ENCODE measurements at regions not wholly inside any gene's neighbourhood (a gene's known extent, or its start where the extent isn't known, plus 50 kb on each side); places are given as distances from the start of the nearest gene placed in this dataset.

DNA sequence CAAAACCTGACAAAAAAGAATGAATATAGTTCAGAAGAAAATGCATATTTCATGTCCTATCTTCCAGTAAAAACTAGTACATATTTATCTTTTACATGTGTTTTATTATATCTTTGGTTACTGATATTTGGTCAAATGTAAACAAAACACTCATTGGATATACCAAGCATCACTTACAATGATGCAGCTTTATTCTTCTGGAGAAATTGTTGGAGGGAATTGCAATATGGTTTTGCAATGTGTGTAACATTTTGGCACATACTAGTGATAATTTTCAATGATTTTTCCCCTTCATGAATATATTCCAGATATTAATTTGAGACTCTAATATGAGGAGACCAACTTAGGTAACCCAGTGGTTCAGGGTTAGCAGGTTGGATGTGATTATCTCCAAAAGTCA lies 146.1 kb downstream of the ZC3H11B start:
- TF ChIP-seq, protein P1, sequence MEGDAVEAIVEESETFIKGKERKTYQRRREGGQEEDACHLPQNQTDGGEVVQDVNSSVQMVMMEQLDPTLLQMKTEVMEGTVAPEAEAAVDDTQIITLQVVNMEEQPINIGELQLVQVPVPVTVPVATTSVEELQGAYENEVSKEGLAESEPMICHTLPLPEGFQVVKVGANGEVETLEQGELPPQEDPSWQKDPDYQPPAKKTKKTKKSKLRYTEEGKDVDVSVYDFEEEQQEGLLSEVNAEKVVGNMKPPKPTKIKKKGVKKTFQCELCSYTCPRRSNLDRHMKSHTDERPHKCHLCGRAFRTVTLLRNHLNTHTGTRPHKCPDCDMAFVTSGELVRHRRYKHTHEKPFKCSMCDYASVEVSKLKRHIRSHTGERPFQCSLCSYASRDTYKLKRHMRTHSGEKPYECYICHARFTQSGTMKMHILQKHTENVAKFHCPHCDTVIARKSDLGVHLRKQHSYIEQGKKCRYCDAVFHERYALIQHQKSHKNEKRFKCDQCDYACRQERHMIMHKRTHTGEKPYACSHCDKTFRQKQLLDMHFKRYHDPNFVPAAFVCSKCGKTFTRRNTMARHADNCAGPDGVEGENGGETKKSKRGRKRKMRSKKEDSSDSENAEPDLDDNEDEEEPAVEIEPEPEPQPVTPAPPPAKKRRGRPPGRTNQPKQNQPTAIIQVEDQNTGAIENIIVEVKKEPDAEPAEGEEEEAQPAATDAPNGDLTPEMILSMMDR (IDR thresholded peaks at IDR 0.05; ENCODE audit: insufficient read depth, low read depth, low read length, missing control alignments), result no peak
- no peak overlapping the region for H3K4me3 ChIP-seq (ENCODE audit: low read length)
- no peak for DNase-seq (ENCODE audit: low read depth)

DNA sequence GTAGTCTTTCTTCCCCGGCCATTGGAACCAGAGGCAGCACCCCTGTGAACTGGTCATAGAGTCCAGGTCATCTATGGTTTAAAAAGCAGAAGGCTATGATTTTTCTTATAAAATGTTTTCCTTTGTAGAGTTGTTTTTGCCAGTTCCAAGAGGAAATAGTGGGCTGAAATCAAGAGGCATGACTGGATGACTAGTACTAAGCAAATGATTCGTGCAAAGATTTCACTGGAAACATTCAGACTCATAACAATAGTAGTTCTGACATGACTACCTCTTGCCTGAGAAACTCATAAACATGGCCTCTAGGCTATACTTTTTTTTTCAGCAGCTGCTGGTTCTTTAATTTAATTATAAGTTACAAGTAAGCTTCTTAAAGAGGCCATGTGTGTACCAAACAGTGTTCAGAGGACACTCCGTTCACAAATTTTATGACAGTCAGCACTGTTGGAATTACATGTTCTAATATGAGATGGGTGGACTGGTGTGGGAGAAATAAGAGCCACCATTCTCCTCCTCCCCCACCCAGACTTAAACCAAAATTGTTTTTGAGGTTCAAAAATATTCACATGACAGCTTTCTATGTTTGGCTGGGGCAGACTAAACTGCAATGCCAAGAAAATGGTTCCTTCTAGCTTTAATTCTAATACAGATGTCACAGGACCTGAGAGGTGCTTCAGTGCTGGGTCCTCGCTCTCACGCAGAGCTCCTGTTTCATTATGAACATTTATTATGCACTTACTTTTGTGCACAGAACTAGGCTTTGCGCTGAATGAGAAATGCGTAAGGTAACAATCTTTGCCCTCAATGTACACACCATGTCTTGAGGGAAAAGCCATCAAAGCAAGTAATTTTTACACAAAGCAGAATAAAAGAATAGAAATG lies 147.5 kb downstream of the ZC3H11B start:
- no peak overlapping the region for H3K4me3 ChIP-seq (ENCODE audit: low read length)
- peak; percentile 50 for DNase-seq (ENCODE audit: low read depth)
- TF ChIP-seq, protein P1 (IDR thresholded peaks at IDR 0.05; ENCODE audit: insufficient read depth, low read depth, low read length, missing control alignments), result no peak

DNA sequence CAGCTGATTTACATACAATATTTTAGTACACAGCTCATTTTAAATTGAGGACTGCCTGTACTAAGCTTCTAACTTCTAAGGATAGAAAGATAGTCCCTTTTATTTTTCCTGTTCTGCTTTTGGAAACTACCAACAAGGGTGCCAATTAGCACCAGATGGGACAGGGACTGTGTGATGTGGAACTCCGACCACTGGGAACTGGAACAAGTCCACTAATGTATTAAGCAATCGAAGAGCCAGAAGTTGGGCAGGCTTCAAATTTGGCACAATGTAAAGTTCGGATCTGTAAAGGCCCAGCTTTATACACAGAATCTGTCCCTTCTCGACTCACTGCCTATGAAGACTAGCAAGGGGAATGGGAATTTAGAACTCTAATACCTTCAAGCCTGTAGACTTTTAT lies 149.3 kb downstream of the ZC3H11B start:
- no peak for DNase-seq (ENCODE audit: low read depth)

DNA sequence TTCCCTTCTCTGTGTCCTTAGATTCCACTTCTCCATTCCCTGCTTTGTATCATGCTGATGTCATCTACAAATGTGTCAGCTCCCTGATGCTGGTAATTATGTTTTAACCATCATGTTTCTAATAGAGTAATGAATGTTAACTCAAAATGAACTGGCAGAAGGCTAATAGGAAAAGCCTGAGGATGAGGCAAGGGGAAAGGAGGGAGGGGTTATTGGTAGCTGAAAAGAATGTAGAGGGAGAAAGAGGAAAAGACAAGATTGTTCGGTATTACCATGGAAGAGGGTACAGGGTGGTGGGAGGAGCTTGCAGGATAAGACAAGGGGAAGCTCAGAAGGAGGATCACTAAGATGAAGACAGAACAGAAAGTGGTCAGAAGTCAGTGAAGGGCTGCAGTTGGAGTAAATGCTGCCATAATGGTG lies 150.9 kb downstream of the ZC3H11B start:
- TF ChIP-seq, protein P1 (IDR thresholded peaks at IDR 0.05; ENCODE audit: insufficient read depth, low read depth, low read length, missing control alignments), result no peak
- H3K4me3 ChIP-seq (ENCODE audit: low read length), result no peak overlapping the region
- DNase-seq (ENCODE audit: low read depth), result no peak

More for the DNA sequence above, 149.3 kb downstream of the ZC3H11B start:
- no peak overlapping the region for H3K4me3 ChIP-seq (ENCODE audit: low read length)
- TF ChIP-seq, protein P1 (IDR thresholded peaks at IDR 0.05; ENCODE audit: insufficient read depth, low read depth, low read length, missing control alignments), result no peak

DNA sequence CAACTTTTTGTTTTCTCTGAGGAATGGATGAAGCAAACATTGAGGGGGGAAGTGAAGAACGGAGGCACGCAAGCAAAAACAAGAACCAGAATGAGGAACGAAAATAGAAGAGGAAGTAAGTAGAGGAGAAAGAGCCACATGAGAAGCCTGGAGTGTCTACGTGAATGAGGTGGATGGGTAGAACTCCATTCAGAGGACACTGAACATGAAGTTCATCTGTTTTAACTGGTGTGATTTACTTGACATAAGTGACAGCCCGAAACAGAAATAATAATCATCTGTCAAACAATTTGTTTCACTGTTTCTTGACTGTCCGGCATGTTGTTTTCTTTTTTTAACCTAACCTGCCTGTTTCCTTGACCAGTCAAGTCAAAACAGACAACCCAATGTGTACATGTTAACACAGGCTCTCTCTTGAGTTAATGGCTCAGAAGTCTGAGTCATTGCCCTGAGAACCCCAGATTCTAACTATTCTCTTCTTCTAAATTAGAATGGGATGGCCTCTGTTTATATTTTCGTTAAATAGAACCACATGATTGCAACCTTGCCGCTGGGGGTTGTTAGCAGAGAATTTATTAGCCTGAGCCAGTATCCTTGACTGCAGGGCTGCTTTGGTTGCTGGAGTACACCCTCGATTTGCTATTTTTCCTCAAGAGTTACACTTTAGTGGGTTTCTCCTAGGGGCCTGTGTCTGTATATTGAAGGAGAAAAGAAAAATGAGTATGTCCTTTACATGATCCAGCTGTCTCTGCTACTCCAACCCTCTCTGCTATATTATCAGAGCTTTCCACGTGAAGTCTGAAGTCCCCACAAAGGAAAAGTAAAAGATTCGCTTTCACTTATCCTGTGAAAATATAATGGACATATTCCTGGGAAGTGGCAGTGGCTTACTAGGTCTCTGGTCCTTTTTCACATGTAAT lies 151.7 kb downstream of the ZC3H11B start:
- DNase-seq (ENCODE audit: low read depth), result peak; percentile 75
- TF ChIP-seq, protein P1 (IDR thresholded peaks at IDR 0.05; ENCODE audit: insufficient read depth, low read depth, low read length, missing control alignments), result no peak
- H3K4me3 ChIP-seq (ENCODE audit: low read length), result no peak overlapping the region

DNA sequence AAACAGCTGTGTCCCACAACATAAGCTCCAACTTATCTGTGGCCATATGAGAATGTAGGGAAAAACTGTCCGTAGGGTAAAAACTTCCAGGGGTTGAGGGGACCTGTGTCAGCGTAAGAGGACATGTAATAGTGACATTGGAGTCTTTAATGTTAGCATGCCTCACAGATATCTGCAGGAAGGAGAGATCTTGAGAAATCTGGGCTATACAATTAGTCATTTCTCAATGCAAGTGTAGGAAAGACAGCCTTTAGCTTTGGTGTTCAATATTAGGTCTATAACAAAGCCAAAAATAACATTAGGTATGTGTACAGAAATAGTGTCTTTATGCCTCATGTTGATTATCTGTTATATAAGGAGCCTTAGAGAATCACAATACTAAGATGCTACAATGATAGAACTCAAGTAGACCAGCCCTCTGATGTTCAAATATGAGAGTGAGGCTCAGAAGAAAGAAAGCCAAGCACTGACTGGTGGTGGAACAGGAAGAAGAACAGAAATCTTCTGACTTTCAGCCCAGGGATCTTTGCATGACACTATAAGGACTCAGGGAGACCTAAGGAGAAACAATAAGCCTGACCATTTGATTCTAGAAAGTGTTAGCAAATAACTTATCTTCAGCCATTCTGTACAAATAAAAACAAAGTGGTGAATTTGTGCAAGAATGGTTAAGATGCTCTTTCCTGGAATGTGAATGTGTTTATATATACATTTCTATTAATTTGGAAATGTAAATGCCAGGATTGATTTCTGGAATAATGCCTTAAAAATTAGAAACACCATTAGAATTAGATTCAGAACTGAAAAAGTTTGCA lies 152.6 kb downstream of the ZC3H11B start:
- no peak for DNase-seq (ENCODE audit: low read depth)
- no peak overlapping the region for H3K4me3 ChIP-seq (ENCODE audit: low read length)
- TF ChIP-seq, protein P1 (IDR thresholded peaks at IDR 0.05; ENCODE audit: insufficient read depth, low read depth, low read length, missing control alignments), result no peak

All from epithelial cell of esophagus (primary cell).